Fibroblast of pulmonary artery (primary cell): ENCODE measurements at regions not wholly inside any gene's neighbourhood (a gene's known extent, or its start where the extent isn't known, plus 50 kb on each side); places are given as distances from the start of the nearest gene placed in this dataset.

ENCODE experiments used
- DNase-seq: peaks from one replicate; pipeline ENCODE4 v3.0.0-alpha.2; 2010; ENCODE audit warnings: low read depth
- H3K4me3 ChIP-seq: replicated peaks from 2 replicates; pipeline ENCODE4 v1.5.1; 2011; ENCODE audit warnings: low read depth, mild to moderate bottlenecking, control low read depth, low read length, moderate library complexity
- TF ChIP-seq, protein P1 (sequence below): IDR thresholded peaks from 2 replicates; pipeline ENCODE4 v1.5.1; 2011; ENCODE audit warnings: mild to moderate bottlenecking, control low read depth, low read length, inconsistent platforms; ENCODE audit errors: missing control alignments

DNA sequence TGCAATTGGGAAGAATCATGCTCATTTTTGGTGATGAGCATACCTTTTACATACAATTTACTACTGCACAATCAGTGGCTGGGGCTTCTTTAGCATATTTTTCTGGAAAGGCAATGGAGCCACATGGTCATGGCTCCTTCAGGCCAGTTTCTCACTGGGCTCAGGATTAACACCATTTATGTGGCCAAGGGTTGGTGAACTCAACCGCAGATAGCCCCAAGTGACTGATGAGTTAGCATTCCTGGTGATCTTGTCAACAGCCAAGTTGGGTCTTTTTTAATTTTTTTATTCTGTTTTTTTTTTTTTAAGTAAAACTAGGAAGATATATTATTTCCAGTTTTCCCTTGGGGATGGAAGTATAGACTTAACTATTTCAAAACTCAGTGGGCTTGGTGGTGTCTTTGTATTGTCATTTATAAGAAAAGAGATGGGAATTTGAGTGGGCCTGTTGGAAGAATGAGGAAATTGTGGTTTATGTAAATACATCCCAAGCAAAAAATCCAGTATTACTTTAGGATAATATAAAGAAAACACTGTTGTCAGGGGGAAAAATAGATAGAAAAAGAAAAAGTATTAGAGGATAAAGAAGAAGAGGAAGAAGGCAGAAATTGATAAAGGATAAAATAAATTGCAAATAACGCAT is 397.4 kb downstream of the MAFB start:
- no peak for DNase-seq
- no peak overlapping the region for H3K4me3 ChIP-seq
- TF ChIP-seq, protein P1, sequence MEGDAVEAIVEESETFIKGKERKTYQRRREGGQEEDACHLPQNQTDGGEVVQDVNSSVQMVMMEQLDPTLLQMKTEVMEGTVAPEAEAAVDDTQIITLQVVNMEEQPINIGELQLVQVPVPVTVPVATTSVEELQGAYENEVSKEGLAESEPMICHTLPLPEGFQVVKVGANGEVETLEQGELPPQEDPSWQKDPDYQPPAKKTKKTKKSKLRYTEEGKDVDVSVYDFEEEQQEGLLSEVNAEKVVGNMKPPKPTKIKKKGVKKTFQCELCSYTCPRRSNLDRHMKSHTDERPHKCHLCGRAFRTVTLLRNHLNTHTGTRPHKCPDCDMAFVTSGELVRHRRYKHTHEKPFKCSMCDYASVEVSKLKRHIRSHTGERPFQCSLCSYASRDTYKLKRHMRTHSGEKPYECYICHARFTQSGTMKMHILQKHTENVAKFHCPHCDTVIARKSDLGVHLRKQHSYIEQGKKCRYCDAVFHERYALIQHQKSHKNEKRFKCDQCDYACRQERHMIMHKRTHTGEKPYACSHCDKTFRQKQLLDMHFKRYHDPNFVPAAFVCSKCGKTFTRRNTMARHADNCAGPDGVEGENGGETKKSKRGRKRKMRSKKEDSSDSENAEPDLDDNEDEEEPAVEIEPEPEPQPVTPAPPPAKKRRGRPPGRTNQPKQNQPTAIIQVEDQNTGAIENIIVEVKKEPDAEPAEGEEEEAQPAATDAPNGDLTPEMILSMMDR, result no peak

DNA sequence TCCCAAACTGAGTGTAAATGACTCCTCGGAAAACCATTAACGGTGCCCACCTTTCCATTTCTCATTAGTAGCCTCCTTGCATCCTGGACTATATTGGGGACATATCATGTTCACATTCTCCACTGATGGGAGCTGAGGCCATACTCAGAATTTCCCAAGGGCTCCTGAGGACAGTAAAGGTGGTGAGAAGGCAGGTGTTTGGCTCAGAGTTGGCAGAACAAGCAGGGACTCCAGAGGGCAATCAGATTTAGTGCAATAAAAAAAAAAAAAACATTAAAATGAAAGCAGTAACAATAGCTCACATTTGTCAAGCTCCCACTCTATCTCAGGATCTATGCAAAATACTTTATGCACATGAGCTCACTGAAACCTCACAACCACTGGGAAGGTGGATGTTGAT is 401.4 kb downstream of the MAFB start:
- H3K4me3 ChIP-seq, result no peak overlapping the region
- DNase-seq, result no peak
- TF ChIP-seq, protein P1, result no peak

DNA sequence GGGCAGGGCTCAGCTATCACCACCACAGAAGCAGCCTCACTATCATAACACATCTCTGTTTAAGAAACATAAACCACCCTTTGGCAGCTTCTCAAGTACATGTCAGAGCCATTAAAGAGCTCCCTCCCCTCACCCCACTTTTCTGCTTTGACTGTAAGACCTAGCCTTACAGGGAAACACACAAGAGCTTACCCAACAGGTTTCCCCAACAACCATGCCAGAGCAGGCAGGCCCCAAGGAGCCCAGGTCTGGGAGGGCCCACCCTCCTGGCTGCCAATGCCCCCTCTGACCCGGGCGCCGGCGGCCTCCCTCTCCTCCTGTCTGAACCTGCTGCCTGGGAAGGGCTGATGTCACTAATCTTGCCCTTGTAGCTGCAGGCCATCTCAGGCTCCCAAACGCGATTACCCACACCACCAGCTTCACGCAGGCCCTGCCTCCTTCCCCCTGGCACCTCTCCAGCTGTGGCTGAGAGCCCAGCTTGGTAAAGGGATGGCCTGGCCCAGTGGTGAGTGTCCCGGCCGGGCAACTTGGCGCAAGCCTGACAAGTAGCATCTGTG is 402.0 kb downstream of the MAFB start:
- DNase-seq, result no peak
- H3K4me3 ChIP-seq, result no peak overlapping the region
- TF ChIP-seq, protein P1, result no peak

DNA sequence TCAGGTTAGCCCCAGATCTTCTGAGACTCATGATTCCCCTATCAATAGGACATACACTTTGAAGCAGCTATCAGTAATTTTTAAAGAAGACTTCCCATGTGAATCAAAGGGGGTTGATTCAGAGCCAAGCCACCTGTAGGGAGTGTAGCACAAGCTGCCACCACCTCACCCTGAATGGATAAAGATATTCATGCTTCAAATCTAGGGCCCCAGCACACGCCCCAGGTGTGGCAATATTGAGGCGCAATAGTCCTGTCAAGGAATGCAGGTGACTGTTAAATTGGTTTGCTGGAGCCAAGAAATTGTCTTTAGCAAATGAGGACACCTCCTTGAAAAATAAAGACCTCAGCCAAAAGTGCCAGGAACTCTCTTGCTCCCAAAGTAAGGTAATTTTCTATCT is 404.4 kb downstream of the MAFB start:
- TF ChIP-seq, protein P1, result no peak

DNA sequence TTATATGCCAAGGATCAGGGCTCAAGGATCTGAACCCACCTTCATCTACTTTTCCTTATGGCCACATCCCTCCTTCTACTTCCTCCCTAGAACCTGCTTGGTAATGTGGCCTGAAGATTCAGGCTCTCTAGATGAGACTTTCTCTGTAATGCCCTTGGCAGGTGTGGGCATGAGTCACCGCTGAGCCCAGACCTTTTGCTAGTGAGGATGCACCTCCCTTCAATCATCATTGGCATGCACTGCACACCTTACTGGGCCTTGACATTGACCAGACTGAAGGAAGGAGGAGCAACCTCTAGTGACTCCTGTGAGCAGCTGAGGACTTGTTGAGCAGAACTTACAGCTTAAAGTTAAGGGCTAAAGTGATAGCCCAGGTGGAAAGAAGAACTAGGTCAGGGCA is 405.3 kb downstream of the MAFB start:
- DNase-seq, result no peak
- TF ChIP-seq, protein P1, result no peak
- H3K4me3 ChIP-seq, result no peak overlapping the region

More for the DNA sequence above, 404.4 kb downstream of the MAFB start:
- no peak overlapping the region for H3K4me3 ChIP-seq
- no peak for DNase-seq

DNA sequence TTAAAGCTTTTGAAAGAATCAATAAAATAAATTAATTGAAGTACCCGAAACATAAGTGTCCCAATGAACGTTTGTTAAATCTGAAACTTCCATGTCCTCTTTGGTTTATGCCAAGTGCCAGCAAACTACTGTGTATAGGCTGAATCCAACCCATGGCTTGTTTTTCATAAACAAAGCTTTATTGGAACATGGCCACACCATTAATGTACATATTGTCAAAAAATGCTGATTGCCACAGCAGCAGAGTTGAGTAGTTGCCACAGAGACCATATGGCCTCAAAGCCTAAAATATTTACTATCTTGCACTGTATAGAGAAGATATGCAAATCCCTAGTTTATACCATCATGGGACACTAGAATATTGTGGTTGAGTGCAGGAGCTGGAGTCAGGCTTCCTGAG is 406.1 kb downstream of the MAFB start:
- TF ChIP-seq, protein P1, result no peak
- no peak for DNase-seq
- no peak overlapping the region for H3K4me3 ChIP-seq

DNA sequence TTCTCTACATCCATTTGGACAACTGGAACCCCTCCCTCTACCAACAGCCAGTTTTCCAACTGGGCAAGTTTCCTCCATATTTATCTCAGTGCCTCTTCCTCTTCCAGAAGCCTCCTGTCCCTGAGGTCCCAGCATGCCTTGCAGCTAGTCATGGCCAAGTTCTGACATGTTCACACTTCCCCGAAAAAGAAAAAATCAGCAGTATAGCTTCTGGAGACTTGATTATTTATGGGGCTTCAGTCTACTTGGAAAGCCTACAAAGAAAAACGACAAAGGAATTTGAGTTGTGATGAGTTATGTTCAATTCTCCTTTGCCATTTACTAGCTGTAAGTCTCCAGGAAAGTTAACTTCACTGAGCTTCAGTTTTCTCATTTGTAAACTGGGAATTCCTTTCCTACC is 406.5 kb downstream of the MAFB start:
- TF ChIP-seq, protein P1, result no peak
- H3K4me3 ChIP-seq, result no peak overlapping the region
- no peak for DNase-seq
